ENCODE measurements at regions not wholly inside any gene's neighbourhood (a gene's known extent, or its start where the extent isn't known, plus 50 kb on each side); places are given as distances from the start of the nearest gene placed in this dataset.

DNA sequence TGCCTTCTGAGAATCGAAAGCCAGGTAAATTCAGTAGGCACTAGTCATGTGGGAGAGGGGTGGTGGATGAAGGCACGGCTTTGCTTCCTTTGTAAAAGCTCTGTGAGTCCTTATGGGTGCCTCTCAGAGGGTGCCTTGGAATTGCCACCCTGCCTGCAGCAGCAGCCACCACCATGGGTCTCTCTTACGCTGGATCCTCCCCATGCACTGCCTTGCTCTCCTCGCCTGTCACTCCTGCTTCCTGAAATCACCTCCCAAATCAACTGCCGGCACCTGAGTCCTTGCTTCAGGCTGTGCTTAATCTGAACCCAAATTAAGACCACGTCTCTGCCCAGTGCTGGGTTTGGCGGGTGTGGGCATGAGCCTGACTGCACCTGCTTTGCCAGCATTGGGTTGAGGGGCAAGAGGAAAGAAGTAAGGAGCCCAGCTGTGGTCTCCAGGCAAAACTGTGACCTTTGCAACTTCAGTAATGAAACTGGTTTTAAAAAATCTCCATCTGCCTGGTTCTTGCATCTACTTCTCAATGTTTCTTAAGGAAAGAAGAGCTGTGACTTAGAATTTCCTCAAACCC is 55.9 kb upstream of the CLMN start:
- intact Hi-C loops (cut with DNase I): no loop called here
- Histone ChIP-seq H3K4me3 (no peak overlapping the region), H3K27me3 (ENCODE audit: low read depth) (no peaks in the 10 kb centered on the region), H3K4me1 (no peaks in the 10 kb centered on the region), H3K36me3 (no peaks in the 10 kb centered on the region), H3K9me3 (peaks cover 19% of the 10 kb centered on the region), H3K27ac (no peak overlapping the region)
- no peak for ATAC-seq
- no peak for DNase-seq
- no peak for TF ChIP-seq CTCF (IDR thresholded peaks at IDR 0.05)

DNA sequence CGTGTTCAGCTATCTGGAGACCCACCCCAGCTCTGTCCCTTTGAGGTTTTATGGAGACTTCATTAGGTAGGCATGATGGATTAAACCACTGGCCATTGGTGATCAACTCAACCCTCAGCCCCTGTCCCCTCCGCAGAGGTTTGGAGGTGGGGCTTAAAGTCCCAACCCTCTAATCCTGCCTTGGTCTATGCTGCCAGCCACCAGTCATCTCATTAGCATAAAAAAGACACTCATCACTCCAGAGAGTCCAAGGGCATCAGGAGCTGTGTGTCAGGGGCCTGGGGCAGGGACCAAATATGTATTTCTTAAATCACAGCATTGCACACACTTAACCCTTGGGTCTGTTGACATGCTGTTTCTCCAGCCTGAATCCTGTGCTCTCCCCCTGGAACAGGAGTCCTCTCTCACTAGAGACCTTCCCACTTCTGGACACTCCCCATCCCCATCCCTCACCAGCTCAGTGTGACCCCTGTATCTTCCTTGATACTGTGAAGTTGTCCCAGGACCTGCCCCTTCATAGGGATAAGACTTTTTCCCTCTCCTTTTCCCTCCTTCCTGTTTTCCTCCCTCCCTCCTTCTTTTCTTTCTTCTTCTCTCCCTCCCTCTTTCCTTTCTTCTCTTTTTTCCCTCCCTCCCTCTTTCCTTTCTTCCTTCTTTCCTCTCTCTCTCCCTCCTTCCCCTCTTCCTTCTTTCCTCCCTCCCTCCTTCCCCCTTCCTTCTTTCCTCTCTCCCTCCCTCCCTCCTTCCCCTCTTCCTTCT is 54.7 kb upstream of the CLMN start:
- Histone ChIP-seq H3K36me3 (no peaks in the 10 kb centered on the region), H3K27ac (no peak overlapping the region), H3K9me3 (peaks cover 7% of the 10 kb centered on the region), H3K4me1 (no peaks in the 10 kb centered on the region), H3K27me3 (ENCODE audit: low read depth) (no peaks in the 10 kb centered on the region), H3K4me3 (no peak overlapping the region)
- intact Hi-C loops (cut with DNase I): no loop called here
- no peak for TF ChIP-seq CTCF (IDR thresholded peaks at IDR 0.05)
- no peak for ATAC-seq
- DNase-seq: no peak

DNA sequence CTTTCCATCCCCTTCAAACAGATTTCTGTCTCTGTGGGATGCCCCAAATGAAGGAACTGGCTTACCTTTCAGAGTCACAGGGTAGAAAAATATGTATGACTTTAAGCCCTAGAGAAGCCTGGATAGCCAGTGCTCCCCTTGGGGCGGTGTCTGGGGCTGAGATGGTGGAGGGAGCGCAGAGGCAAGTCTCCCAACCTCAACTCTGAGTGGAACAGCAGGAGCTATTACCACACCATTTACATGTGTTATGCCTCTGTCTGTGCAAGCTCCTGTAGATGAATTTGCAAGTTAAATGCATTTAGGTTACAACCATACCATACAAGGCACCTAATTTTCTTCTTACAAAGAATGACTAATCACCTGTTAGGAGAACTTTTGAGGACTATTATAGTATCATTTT is 50.4 kb upstream of the CLMN start:
- Histone ChIP-seq H3K4me1 (no peaks in the 10 kb centered on the region), H3K27me3 (ENCODE audit: low read depth) (no peaks in the 10 kb centered on the region), H3K36me3 (no peaks in the 10 kb centered on the region), H3K4me3 (no peak overlapping the region), H3K9me3 (no peaks in the 10 kb centered on the region), H3K27ac (no peak overlapping the region)
- DNase-seq (no peak), ATAC-seq (no peak)
- intact Hi-C loops (cut with DNase I): no loop called here
- no peak for TF ChIP-seq CTCF (IDR thresholded peaks at IDR 0.05)

All from lower lobe of right lung (tissue), 2 donors.